ENCODE measurements at regions not wholly inside any gene's neighbourhood (a gene's known extent, or its start where the extent isn't known, plus 50 kb on each side); places are given as distances from the start of the nearest gene placed in this dataset.
"Not testable (repeated sequence)": the region's sequence is repeated elsewhere in the genome, so short reads cannot be mapped to it uniquely, and the experiment has no call there.

DNA sequence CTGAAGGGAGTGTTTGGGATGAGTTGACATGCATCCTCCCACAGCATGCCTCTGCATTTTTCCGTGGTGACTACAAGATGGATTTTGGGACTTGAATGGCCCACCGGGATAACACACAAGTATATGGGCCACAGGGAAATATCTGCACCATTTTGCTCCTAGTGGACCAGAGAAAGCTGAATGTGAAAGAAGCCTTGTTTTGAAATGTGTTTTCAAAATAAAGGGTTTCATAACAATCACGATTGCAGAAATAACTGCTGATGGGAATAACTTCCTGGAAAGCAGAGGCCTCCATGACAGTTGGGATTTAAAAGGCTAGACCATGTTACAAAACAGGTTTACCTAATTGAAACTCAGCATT is 77.5 kb upstream of the PRR23C start:
- Histone ChIP-seq H3K36me3 (ENCODE audit: control insufficient read depth, insufficient read depth, low read length) (no peaks in the 10 kb centered on the region), H3K4me3 (ENCODE audit: low read depth, low read length) (no peak overlapping the region), H3K27me3 (ENCODE audit: control insufficient read depth, insufficient read depth, low read length) (no peaks in the 10 kb centered on the region)
- DNase-seq (ENCODE audit: low read depth) (no peak), FAIRE-seq (peak; percentile 55)
- TF ChIP-seq, protein P1, sequence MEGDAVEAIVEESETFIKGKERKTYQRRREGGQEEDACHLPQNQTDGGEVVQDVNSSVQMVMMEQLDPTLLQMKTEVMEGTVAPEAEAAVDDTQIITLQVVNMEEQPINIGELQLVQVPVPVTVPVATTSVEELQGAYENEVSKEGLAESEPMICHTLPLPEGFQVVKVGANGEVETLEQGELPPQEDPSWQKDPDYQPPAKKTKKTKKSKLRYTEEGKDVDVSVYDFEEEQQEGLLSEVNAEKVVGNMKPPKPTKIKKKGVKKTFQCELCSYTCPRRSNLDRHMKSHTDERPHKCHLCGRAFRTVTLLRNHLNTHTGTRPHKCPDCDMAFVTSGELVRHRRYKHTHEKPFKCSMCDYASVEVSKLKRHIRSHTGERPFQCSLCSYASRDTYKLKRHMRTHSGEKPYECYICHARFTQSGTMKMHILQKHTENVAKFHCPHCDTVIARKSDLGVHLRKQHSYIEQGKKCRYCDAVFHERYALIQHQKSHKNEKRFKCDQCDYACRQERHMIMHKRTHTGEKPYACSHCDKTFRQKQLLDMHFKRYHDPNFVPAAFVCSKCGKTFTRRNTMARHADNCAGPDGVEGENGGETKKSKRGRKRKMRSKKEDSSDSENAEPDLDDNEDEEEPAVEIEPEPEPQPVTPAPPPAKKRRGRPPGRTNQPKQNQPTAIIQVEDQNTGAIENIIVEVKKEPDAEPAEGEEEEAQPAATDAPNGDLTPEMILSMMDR (IDR thresholded peaks at IDR 0.05; ENCODE audit: insufficient read depth, low read length, severe bottlenecking) = no peak

DNA sequence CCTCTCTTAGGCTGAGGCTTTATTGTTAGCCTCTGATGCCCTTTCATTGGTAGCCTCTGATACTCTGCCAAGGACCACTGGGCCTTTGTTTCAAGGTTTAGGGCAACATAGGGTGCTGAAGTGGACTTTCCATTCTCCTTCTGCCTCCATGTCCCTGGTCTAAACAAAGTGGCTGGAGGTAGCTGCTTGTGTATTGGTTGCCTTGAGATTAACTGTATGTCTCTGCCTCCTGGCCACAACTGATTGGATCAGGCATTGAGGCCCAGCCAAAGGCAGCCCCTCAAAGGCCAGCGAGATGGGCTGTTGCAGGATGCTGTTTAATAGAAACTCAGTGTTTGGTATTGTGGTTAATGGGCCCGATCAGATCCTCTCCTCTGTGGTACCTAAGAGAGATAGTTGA is 77.9 kb upstream of the PRR23C start:
- FAIRE-seq (no peak), DNase-seq (ENCODE audit: low read depth) (no peak)
- Histone ChIP-seq H3K27me3 (ENCODE audit: control insufficient read depth, insufficient read depth, low read length) (no peaks in the 10 kb centered on the region), H3K36me3 (ENCODE audit: control insufficient read depth, insufficient read depth, low read length) (no peaks in the 10 kb centered on the region), H3K4me3 (ENCODE audit: low read depth, low read length) (no peak overlapping the region)
- TF ChIP-seq, protein P1 (IDR thresholded peaks at IDR 0.05; ENCODE audit: insufficient read depth, low read length, severe bottlenecking) = no peak

DNA sequence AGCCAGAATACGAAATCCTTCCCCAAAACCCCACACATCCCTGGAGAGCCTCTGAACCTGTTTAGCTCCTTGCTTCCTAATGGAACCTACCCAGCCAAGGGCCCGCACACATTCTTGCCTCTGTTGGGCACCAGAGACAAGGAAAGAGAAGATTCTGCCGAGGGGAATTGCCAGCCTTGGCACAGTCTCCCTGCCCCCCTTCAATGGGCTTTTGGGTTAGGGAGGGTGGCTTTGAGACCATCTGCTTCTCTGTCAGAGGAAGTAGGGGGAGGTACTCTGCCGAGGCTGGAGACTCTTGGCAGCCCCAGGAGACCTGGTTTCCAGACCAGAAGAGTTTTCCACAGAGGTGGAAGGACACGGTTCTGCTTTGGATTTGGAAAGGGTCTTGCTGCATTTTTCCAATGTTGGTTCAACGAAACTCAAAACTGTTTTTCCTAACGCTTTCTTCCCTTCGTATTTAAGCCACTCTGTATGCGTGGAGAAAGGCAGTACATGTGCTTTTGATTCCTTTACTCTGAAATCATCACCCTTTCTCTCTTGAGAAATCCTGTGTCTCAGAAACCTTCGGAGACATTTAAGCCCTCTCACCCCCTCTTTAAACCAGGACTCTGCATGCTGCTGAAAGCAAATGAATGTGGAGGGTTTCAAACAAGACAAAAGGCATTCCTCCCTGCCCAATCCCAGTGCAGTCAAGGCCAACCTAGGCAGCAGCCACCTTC is 78.8 kb upstream of the PRR23C start:
- Histone ChIP-seq H3K27me3 (ENCODE audit: control insufficient read depth, insufficient read depth, low read length) (no peaks in the 10 kb centered on the region), H3K4me3 (ENCODE audit: low read depth, low read length) (no peak overlapping the region), H3K36me3 (ENCODE audit: control insufficient read depth, insufficient read depth, low read length) (no peaks in the 10 kb centered on the region)
- no peak for DNase-seq (ENCODE audit: low read depth)
- TF ChIP-seq, protein P1 (IDR thresholded peaks at IDR 0.05; ENCODE audit: insufficient read depth, low read length, severe bottlenecking) = no peak
- FAIRE-seq = no peak

GRCh38 chr3:139124197-139124596 is 79.5 kb upstream of the PRR23C start:
- H3K36me3 ChIP-seq (ENCODE audit: control insufficient read depth, insufficient read depth, low read length) = no peaks in the 10 kb centered on the region
- no peaks in the 10 kb centered on the region for H3K27me3 ChIP-seq (ENCODE audit: control insufficient read depth, insufficient read depth, low read length)
- peak; percentile 86 for FAIRE-seq
- H3K4me3 ChIP-seq (ENCODE audit: low read depth, low read length) = no peak overlapping the region
- TF ChIP-seq, protein P1 (IDR thresholded peaks at IDR 0.05; ENCODE audit: insufficient read depth, low read length, severe bottlenecking) = no peak
- no peak for DNase-seq (ENCODE audit: low read depth)

DNA sequence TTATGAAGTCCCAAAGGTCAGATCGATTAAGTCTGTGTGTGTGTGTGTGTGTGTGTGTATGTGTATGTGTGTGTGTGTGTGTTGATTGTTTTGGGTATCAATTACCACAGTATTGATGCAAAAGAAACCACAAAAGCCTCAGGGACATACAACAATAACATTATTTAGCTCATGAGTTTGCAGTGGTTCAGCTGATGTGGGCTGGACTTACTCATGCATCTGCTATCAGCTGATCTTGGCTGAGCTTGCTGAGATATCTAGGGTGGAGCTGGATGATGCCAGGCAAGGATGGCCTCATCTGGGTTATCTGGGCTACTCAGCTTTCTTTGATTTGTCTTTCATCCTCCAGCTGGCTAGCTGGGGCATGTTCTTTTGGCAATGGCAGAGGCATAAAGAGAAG is 82.4 kb upstream of the PRR23C start:
- no peaks in the 10 kb centered on the region for H3K36me3 ChIP-seq (ENCODE audit: control insufficient read depth, insufficient read depth, low read length)
- FAIRE-seq = peak; percentile 18
- TF ChIP-seq, protein P1 (IDR thresholded peaks at IDR 0.05; ENCODE audit: insufficient read depth, low read length, severe bottlenecking) = no peak
- DNase-seq (ENCODE audit: low read depth) = peak; percentile 94
- H3K27me3 ChIP-seq (ENCODE audit: control insufficient read depth, insufficient read depth, low read length) = no peaks in the 10 kb centered on the region
- H3K4me3 ChIP-seq (ENCODE audit: low read depth, low read length) = no peak overlapping the region

DNA sequence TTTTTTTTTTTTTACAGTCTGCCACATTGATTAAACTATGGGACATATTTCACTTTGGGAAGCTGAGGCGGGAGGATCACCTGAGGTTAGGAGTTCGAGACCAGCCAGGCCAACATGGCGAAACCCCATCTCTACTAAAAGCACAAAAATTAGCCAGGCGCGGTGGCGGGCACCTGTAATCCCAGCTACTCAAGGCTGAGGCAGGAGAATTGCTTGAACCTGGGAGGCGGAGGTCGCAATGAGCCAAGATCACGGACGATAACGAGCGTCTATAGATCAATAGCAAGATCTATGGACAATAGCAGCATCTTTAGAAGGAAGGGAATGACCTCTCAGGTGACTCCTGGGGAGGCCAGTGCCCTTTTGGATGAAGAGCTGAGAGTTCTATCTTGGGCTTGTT is 82.9 kb upstream of the PRR23C start:
- not testable (repeated sequence) for H3K36me3 ChIP-seq (ENCODE audit: control insufficient read depth, insufficient read depth, low read length); DNase-seq (ENCODE audit: low read depth); FAIRE-seq; H3K4me3 ChIP-seq (ENCODE audit: low read depth, low read length); H3K27me3 ChIP-seq (ENCODE audit: control insufficient read depth, insufficient read depth, low read length)

Measured in bronchial epithelial cell (primary cell).